ENCODE measurements at regions not wholly inside any gene's neighbourhood (a gene's known extent, or its start where the extent isn't known, plus 50 kb on each side); places are given as distances from the start of the nearest gene placed in this dataset.

- TF ChIP-seq SP1 (IDR thresholded peaks at IDR 0.05), result no peak
- no peak for TF ChIP-seq YY1 (IDR thresholded peaks at IDR 0.05)
- no peak for TF ChIP-seq GABPA (IDR thresholded peaks at IDR 0.05 in 1 of 2, conservative IDR thresholded peaks at IDR 0.05 in 1 of 2)
- no peak for TF ChIP-seq HNF4A (conservative IDR thresholded peaks at IDR 0.05)
- no peak for TF ChIP-seq RXRA (IDR thresholded peaks at IDR 0.05)
- no peak for TF ChIP-seq TAF1 (conservative IDR thresholded peaks at IDR 0.05)
- TF ChIP-seq FOXA2 (IDR thresholded peaks at IDR 0.05), result no peak
- no peak for TF ChIP-seq ZBTB33 (IDR thresholded peaks at IDR 0.05)
- no peak for TF ChIP-seq NR2F2 (IDR thresholded peaks at IDR 0.05)
Measured at GRCh38 chr9:107942856-107943255, 453.3 kb upstream of the KLF4 start (continued).

GRCh38 chr9:107942291-107942690, 452.7 kb upstream of the KLF4 start:
- DNase-seq (ENCODE audit: low spot score), result no peak
- Histone ChIP-seq H3K9ac (ENCODE audit: low read depth in 1 of 2, low read length in 2 of 2) (no peak overlapping the region), H3K4me1 (ENCODE audit: control insufficient read depth in 4 of 4, insufficient read depth in 4 of 4, low read length in 3 of 4) (no peaks in the 10 kb centered on the region), H3K4me3 (ENCODE audit: low read depth in 1 of 3, low read length in 3 of 3) (no peak overlapping the region), H3K9me3 (ENCODE audit: control insufficient read depth in 4 of 4, low read length in 3 of 4) (no peaks in the 10 kb centered on the region), H3K27me3 (ENCODE audit: control insufficient read depth in 4 of 4, insufficient read depth in 4 of 4, low read length in 3 of 4) (no peaks in the 10 kb centered on the region), H3K27ac (ENCODE audit: low read depth in 1 of 2, low read length in 2 of 2) (no peak overlapping the region), H3K36me3 (ENCODE audit: control insufficient read depth in 4 of 4, insufficient read depth in 3 of 4, low read depth in 1 of 4, low read length in 3 of 4) (no peaks in the 10 kb centered on the region)
- 79% methylated on average over 1 of the region's 1 CpG for WGBS
- TF ChIP-seq CTCF (IDR thresholded peaks at IDR 0.05; ENCODE audit: low read depth, low read length, missing input control) (no peak), FOXA2 (IDR thresholded peaks at IDR 0.05) (no peak), GABPA (IDR thresholded peaks at IDR 0.05 in 1 of 2, conservative IDR thresholded peaks at IDR 0.05 in 1 of 2) (no peak), EGR1 (IDR thresholded peaks at IDR 0.05; ENCODE audit: low read depth in 2 of 2) (no peak), ZBTB33 (IDR thresholded peaks at IDR 0.05) (no peak), FOXA1 (IDR thresholded peaks at IDR 0.05) (no peak), NR2F2 (IDR thresholded peaks at IDR 0.05) (no peak), JUND (IDR thresholded peaks at IDR 0.05) (no peak), REST (IDR thresholded peaks at IDR 0.05) (no peak), RAD21 (IDR thresholded peaks at IDR 0.05) (no peak)
